RWPE1 (cell line): ENCODE measurements at regions not wholly inside any gene's neighbourhood (a gene's known extent, or its start where the extent isn't known, plus 50 kb on each side); places are given as distances from the start of the nearest gene placed in this dataset.

Experiments
- CTCF ChIA-PET: fragments of 350-600 bp; sonication (Branson Sonifier 250); formaldehyde crosslinking; extraction: SDS; loops from one replicate; lab custom pipeline; 2021; lab: Yijun Ruan, JAX
- POLR2A ChIA-PET: fragments of 400-600 bp; formaldehyde crosslinking; extraction: SDS; loops from one replicate; lab custom pipeline; 2020; ENCODE audit warnings: antibody characterized with exemption; ENCODE audit not compliant: low non-redundant PET; lab: Yijun Ruan, JAX
- DNase-seq: peaks from one replicate; pipeline ENCODE4 v3.0.0; 2012; ENCODE audit warnings: low spot score
- H3K27ac ChIP-seq: fragments of 450-650 bp; 2 replicates; pipeline ENCODE4 v1.5.1; 2017
- CTCF ChIP-seq: fragments of 450-650 bp; conservative IDR thresholded peaks from 2 replicates; pipeline ENCODE4 v1.5.1; 2017; ENCODE audit warnings: low read depth, mild to moderate bottlenecking

GRCh38 chr20:24718277-24718676 lies 230.8 kb upstream of the CST7 start:
- TF ChIP-seq CTCF, result no peak
- DNase-seq, result no peak
- no peak overlapping the region for H3K27ac ChIP-seq
- CTCF ChIA-PET, result interaction anchor here (0.6 to 0.7 kb wide), 2 partner anchors 86 to 1995 kb away, joined by 3 to 4 read pairs; no protein-coding TSS in a partner anchor
- POLR2A ChIA-PET, result no interaction called here

- no peak for DNase-seq
Measured at GRCh38 chr20:24718696-24719095, 230.4 kb upstream of the CST7 start.

GRCh38 chr20:24720957-24721356 lies 228.1 kb upstream of the CST7 start:
- TF ChIP-seq CTCF, result no peak
- ChIA-PET CTCF (interaction anchor here (0.6 kb wide), 1 partner anchor 19 kb away, joined by 3 read pairs; no protein-coding TSS in a partner anchor), POLR2A (no interaction called here)
- no peak for DNase-seq
- H3K27ac ChIP-seq, result no peak overlapping the region

More at GRCh38 chr20:24718696-24719095, 230.4 kb upstream of the CST7 start:
- no peak overlapping the region for H3K27ac ChIP-seq
- CTCF ChIA-PET, result interaction anchor here (0.7 kb wide), 1 partner anchor 1995 kb away, joined by 3 read pairs; no protein-coding TSS in a partner anchor
- no peak for TF ChIP-seq CTCF
- POLR2A ChIA-PET, result no interaction called here

GRCh38 chr20:24721891-24722568 lies 227.0 kb upstream of the CST7 start:
- no peak for DNase-seq
- POLR2A ChIA-PET, result no interaction called here
- H3K27ac ChIP-seq, result no peak overlapping the region
- TF ChIP-seq CTCF, result no peak
- CTCF ChIA-PET, result interaction anchor here (0.6 kb wide), 1 partner anchor 20 kb away, joined by 3 read pairs; no protein-coding TSS in a partner anchor

- no peak overlapping the region for H3K27ac ChIP-seq
- no peak for TF ChIP-seq CTCF
- POLR2A ChIA-PET, result no interaction called here
- CTCF ChIA-PET, result no interaction called here
- DNase-seq, result no peak
Measured at GRCh38 chr20:24722586-24722985, 226.5 kb upstream of the CST7 start.

GRCh38 chr20:24723186-24723585 lies 225.9 kb upstream of the CST7 start:
- ChIA-PET CTCF (no interaction called here), POLR2A (no interaction called here)
- DNase-seq, result no peak
- TF ChIP-seq CTCF, result no peak
- no peak overlapping the region for H3K27ac ChIP-seq
